GM19351 (cell line): ENCODE measurements at regions not wholly inside any gene's neighbourhood (a gene's known extent, or its start where the extent isn't known, plus 50 kb on each side); places are given as distances from the start of the nearest gene placed in this dataset.

Source experiments
- ATAC-seq: cut with Tn5 transposase; IDR thresholded peaks from one replicate; pipeline ENCODE4 v1.9.1; 2021; ENCODE audit warnings: mild to moderate bottlenecking, moderate library complexity; ENCODE audit not compliant: unreplicated experiment

GRCh38 chr5:30620481-30621085 lies 572.9 kb upstream of the CDH6 start:
- no peak for ATAC-seq

- no peak for ATAC-seq
These were observed 585.0 kb upstream of the CDH6 start for GRCh38 chr5:30608501-30608900.

- ATAC-seq: no peak
These were observed 586.1 kb upstream of the CDH6 start for GRCh38 chr5:30607301-30607894.

GRCh38 chr5:30605693-30606268 lies 587.7 kb upstream of the CDH6 start:
- ATAC-seq: no peak

GRCh38 chr5:30604648-30605262 lies 588.7 kb upstream of the CDH6 start:
- no peak for ATAC-seq

GRCh38 chr5:30600892-30601291 lies 592.6 kb upstream of the CDH6 start:
- no peak for ATAC-seq

GRCh38 chr5:30596495-30597064 lies 596.9 kb upstream of the CDH6 start:
- ATAC-seq: no peak

- no peak for ATAC-seq
These were observed 599.2 kb upstream of the CDH6 start for GRCh38 chr5:30594331-30594730.

- ATAC-seq: no peak
These were observed 600.7 kb upstream of the CDH6 start for GRCh38 chr5:30592833-30593232.

GRCh38 chr5:30581198-30581935 lies 612.1 kb upstream of the CDH6 start:
- no peak for ATAC-seq

- ATAC-seq: no peak
These were observed 618.7 kb upstream of the CDH6 start for GRCh38 chr5:30574761-30575160.

- no peak for ATAC-seq
These were observed 621.2 kb upstream of the CDH6 start for GRCh38 chr5:30572279-30572678.

GRCh38 chr5:30561771-30562170 lies 631.7 kb upstream of the CDH6 start:
- ATAC-seq: no peak

GRCh38 chr5:30551618-30552017 lies 641.9 kb upstream of the CDH6 start:
- ATAC-seq: no peak

GRCh38 chr5:30548580-30549305 lies 644.7 kb upstream of the CDH6 start:
- ATAC-seq: no peak

- ATAC-seq: no peak
These were observed 653.3 kb upstream of the CDH6 start for GRCh38 chr5:30540150-30540549.

- no peak for ATAC-seq
These were observed 654.4 kb upstream of the CDH6 start for GRCh38 chr5:30539004-30539634.

GRCh38 chr5:30525353-30525752 lies 668.1 kb upstream of the CDH6 start:
- ATAC-seq: no peak

- ATAC-seq: no peak
These were observed 669.1 kb upstream of the CDH6 start for GRCh38 chr5:30524428-30524827.

GRCh38 chr5:30523061-30523460 lies 670.4 kb upstream of the CDH6 start:
- ATAC-seq: no peak
